ENCODE measurements at regions not wholly inside any gene's neighbourhood (a gene's known extent, or its start where the extent isn't known, plus 50 kb on each side); places are given as distances from the start of the nearest gene placed in this dataset.
"Not testable (repeated sequence)": the region's sequence is repeated elsewhere in the genome, so short reads cannot be mapped to it uniquely, and the experiment has no call there.

- Histone ChIP-seq H3K4me3 (no peak overlapping the region), H3K27ac (no peak overlapping the region), H3K36me3 (no peaks in the 10 kb centered on the region), H3K4me1 (ENCODE audit: low read depth) (no peaks in the 10 kb centered on the region), H3K9me3 (ENCODE audit: low read depth) (no peaks in the 10 kb centered on the region), H3K27me3 (peaks cover 43% of the 10 kb centered on the region)
- DNase-seq (ENCODE audit: low read depth in 1 of 2, low spot score in 1 of 2), result no peak
- TF ChIP-seq CTCF (IDR thresholded peaks at IDR 0.05; ENCODE audit: low read depth, low read length), result no peak
Observed at GRCh38 chr14:101687756-101688546, 73.6 kb upstream of the PPP2R5C start.

- Histone ChIP-seq H3K36me3 (no peaks in the 10 kb centered on the region), H3K27me3 (peaks cover 37% of the 10 kb centered on the region), H3K27ac (no peak overlapping the region), H3K9me3 (ENCODE audit: low read depth) (no peaks in the 10 kb centered on the region), H3K4me1 (ENCODE audit: low read depth) (no peaks in the 10 kb centered on the region), H3K4me3 (no peak overlapping the region)
- no peak for DNase-seq (ENCODE audit: low read depth in 1 of 2, low spot score in 1 of 2)
- no peak for TF ChIP-seq CTCF (IDR thresholded peaks at IDR 0.05; ENCODE audit: low read depth, low read length)
Observed at GRCh38 chr14:101689039-101689501, 72.4 kb upstream of the PPP2R5C start.

- H3K9me3 ChIP-seq (ENCODE audit: low read depth); H3K4me1 ChIP-seq (ENCODE audit: low read depth); H3K27ac ChIP-seq; H3K4me3 ChIP-seq; DNase-seq (ENCODE audit: low read depth in 1 of 2, low spot score in 1 of 2); H3K36me3 ChIP-seq: not testable (repeated sequence)
- peaks cover 29% of the 10 kb centered on the region for H3K27me3 ChIP-seq
Observed at GRCh38 chr14:101689966-101690365, 71.5 kb upstream of the PPP2R5C start.

- Histone ChIP-seq H3K36me3 (no peaks in the 10 kb centered on the region), H3K9me3 (ENCODE audit: low read depth) (no peaks in the 10 kb centered on the region), H3K27ac (no peak overlapping the region), H3K4me1 (ENCODE audit: low read depth) (no peaks in the 10 kb centered on the region), H3K27me3 (peaks cover 34% of the 10 kb centered on the region), H3K4me3 (no peak overlapping the region)
- DNase-seq (ENCODE audit: low read depth in 1 of 2, low spot score in 1 of 2), result no peak
- TF ChIP-seq CTCF (IDR thresholded peaks at IDR 0.05; ENCODE audit: low read depth, low read length), result no peak
Observed at GRCh38 chr14:101695659-101696058, 65.8 kb upstream of the PPP2R5C start.

- Histone ChIP-seq H3K27ac (no peak overlapping the region), H3K27me3 (peaks cover 52% of the 10 kb centered on the region), H3K9me3 (ENCODE audit: low read depth) (no peaks in the 10 kb centered on the region), H3K4me1 (ENCODE audit: low read depth) (no peaks in the 10 kb centered on the region), H3K4me3 (no peak overlapping the region), H3K36me3 (no peaks in the 10 kb centered on the region)
- no peak for DNase-seq (ENCODE audit: low read depth in 1 of 2, low spot score in 1 of 2)
- TF ChIP-seq CTCF (IDR thresholded peaks at IDR 0.05; ENCODE audit: low read depth, low read length), result no peak
Observed at GRCh38 chr14:101704140-101704539, 57.4 kb upstream of the PPP2R5C start.

- H3K4me1 ChIP-seq (ENCODE audit: low read depth), result no peaks in the 10 kb centered on the region
- no peaks in the 10 kb centered on the region for H3K9me3 ChIP-seq (ENCODE audit: low read depth)
- H3K27me3 ChIP-seq, result peaks cover 49% of the 10 kb centered on the region
- H3K4me3 ChIP-seq, result no peak overlapping the region
- no peak for TF ChIP-seq CTCF (IDR thresholded peaks at IDR 0.05; ENCODE audit: low read depth, low read length)
- no peak overlapping the region for H3K27ac ChIP-seq
- peak; percentile 39 to 76 for DNase-seq (ENCODE audit: low read depth in 1 of 2, low spot score in 1 of 2)
- no peaks in the 10 kb centered on the region for H3K36me3 ChIP-seq
Observed at GRCh38 chr14:101705733-101706508, 55.6 kb upstream of the PPP2R5C start.

Measured in cardiac muscle cell (in vitro differentiated cells and primary cell).